ENCODE measurements at regions not wholly inside any gene's neighbourhood (a gene's known extent, or its start where the extent isn't known, plus 50 kb on each side); places are given as distances from the start of the nearest gene placed in this dataset.

DNA sequence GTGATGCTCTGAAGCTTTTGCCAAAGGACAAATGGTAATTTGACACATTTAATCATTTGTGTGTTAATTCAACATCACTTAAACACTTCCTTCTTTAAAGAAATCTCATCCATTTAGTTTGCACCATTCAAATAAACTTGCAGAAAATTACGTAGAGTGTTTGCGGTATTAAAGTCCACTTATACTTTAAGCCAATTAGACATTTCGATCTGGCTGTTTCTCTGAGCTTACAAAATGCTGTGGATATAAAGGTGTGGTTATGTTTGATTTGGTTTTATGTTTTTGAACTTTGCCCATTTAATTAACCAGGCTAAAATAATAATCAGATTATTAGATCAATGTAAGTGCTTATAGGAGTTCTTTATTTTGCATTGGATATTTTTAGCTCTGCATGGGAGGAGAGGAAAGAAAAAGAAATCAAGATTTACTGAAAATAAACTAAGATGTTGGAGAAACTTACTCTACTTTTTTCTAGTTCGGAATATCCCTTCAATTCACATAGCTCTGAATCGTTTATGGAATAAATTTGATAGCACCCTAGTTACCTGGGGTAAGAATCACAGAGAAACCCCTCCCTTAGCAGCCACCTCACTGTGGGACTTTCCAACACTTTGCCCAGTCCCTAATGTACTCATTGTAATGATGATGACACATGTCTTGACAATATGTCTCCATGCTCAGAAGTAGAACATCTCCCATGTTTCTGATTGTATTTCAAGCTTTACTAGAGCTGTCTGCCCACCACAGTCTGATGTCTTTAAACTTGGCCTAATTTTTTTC, 268.0 kb downstream of the BTG1 start:
- TF ChIP-seq, protein P1, sequence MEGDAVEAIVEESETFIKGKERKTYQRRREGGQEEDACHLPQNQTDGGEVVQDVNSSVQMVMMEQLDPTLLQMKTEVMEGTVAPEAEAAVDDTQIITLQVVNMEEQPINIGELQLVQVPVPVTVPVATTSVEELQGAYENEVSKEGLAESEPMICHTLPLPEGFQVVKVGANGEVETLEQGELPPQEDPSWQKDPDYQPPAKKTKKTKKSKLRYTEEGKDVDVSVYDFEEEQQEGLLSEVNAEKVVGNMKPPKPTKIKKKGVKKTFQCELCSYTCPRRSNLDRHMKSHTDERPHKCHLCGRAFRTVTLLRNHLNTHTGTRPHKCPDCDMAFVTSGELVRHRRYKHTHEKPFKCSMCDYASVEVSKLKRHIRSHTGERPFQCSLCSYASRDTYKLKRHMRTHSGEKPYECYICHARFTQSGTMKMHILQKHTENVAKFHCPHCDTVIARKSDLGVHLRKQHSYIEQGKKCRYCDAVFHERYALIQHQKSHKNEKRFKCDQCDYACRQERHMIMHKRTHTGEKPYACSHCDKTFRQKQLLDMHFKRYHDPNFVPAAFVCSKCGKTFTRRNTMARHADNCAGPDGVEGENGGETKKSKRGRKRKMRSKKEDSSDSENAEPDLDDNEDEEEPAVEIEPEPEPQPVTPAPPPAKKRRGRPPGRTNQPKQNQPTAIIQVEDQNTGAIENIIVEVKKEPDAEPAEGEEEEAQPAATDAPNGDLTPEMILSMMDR (IDR thresholded peaks at IDR 0.05): no peak
- no peak for TF ChIP-seq POLR2AphosphoS5 (IDR thresholded peaks at IDR 0.05; ENCODE audit: insufficient read depth in 1 of 2, low read depth in 1 of 2)
